Nephron (organoid): ENCODE measurements at regions not wholly inside any gene's neighbourhood (a gene's known extent, or its start where the extent isn't known, plus 50 kb on each side); places are given as distances from the start of the nearest gene placed in this dataset.

ENCODE experiments used
- H3K27ac Mint-ChIP-seq, 3 experiments: 2 replicates each; pipeline ENCODE4 v1.8.0; 2020; ENCODE audit warnings: mixed read lengths in 3 of 3, mild to moderate bottlenecking in 2 of 3, moderate library complexity in 1 of 3
- H3K27me3 Mint-ChIP-seq: 2 replicates; pipeline ENCODE4 v1.8.0; 2021; ENCODE audit warnings: low read depth, mild to moderate bottlenecking, moderate library complexity, mixed read lengths
- H3K36me3 Mint-ChIP-seq: 2 replicates; pipeline ENCODE4 v1.8.0; 2020; ENCODE audit warnings: low read depth, mixed read lengths
- H3K4me1 Mint-ChIP-seq: 2 replicates; pipeline ENCODE4 v1.8.0; 2020; ENCODE audit warnings: mixed read lengths
- H3K4me3 Mint-ChIP-seq, 3 experiments: 2 replicates each; pipeline ENCODE4 v1.8.0; 2020; ENCODE audit warnings: mild to moderate bottlenecking in 3 of 3, mixed read lengths in 3 of 3, moderate library complexity in 2 of 3
- H3K9me3 Mint-ChIP-seq: 2 replicates; pipeline ENCODE4 v1.8.0; 2020; ENCODE audit warnings: mixed read lengths
- CTCF ChIP-seq, 3 experiments: fragments of 200-600 bp; sonication (generic); IDR thresholded peaks; one replicate each; pipeline ENCODE4 v1.5.0; 2021; ENCODE audit warnings: antibody characterized with exemption in 3 of 3; ENCODE audit not compliant: unreplicated experiment in 3 of 3

GRCh38 chr4:36394352-36394903 lies 113.0 kb downstream of the DTHD1 start:
- H3K27ac Mint-ChIP-seq: no peak overlapping the region
- no peaks in the 10 kb centered on the region for H3K4me1 Mint-ChIP-seq

GRCh38 chr4:36399762-36400353 lies 118.4 kb downstream of the DTHD1 start:
- H3K36me3 Mint-ChIP-seq: no peaks in the 10 kb centered on the region

More at GRCh38 chr4:36394352-36394903, 113.0 kb downstream of the DTHD1 start:
- no peak for TF ChIP-seq CTCF (IDR thresholded peaks at IDR 0.05; ENCODE audit: unreplicated experiment in 3 of 3)
- Mint-ChIP-seq H3K36me3 (no peaks in the 10 kb centered on the region), H3K9me3 (no peaks in the 10 kb centered on the region), H3K4me3 (no peak overlapping the region), H3K27me3 (no peaks in the 10 kb centered on the region)

GRCh38 chr4:36402008-36402758 lies 120.8 kb downstream of the DTHD1 start:
- H3K27me3 Mint-ChIP-seq: peaks cover 6% of the 10 kb centered on the region
- no peak for TF ChIP-seq CTCF (IDR thresholded peaks at IDR 0.05; ENCODE audit: unreplicated experiment in 3 of 3)
- no peak overlapping the region for H3K4me3 Mint-ChIP-seq
- no peaks in the 10 kb centered on the region for H3K36me3 Mint-ChIP-seq
- no peaks in the 10 kb centered on the region for H3K4me1 Mint-ChIP-seq
- no peaks in the 10 kb centered on the region for H3K9me3 Mint-ChIP-seq
- no peak overlapping the region for H3K27ac Mint-ChIP-seq

More at GRCh38 chr4:36399762-36400353, 118.4 kb downstream of the DTHD1 start:
- Mint-ChIP-seq H3K9me3 (no peaks in the 10 kb centered on the region), H3K27ac (no peak overlapping the region), H3K4me1 (no peaks in the 10 kb centered on the region), H3K27me3 (peaks cover 5% of the 10 kb centered on the region), H3K4me3 (no peak overlapping the region)
- peak; percentile 47 to 68 (median 59) for TF ChIP-seq CTCF (IDR thresholded peaks at IDR 0.05; ENCODE audit: unreplicated experiment in 3 of 3)

GRCh38 chr4:36411338-36411737 lies 129.9 kb downstream of the DTHD1 start:
- TF ChIP-seq CTCF (IDR thresholded peaks at IDR 0.05; ENCODE audit: unreplicated experiment in 3 of 3): no peak
- no peak overlapping the region for H3K27ac Mint-ChIP-seq
- H3K9me3 Mint-ChIP-seq: no peaks in the 10 kb centered on the region
- no peaks in the 10 kb centered on the region for H3K4me1 Mint-ChIP-seq
- H3K4me3 Mint-ChIP-seq: no peak overlapping the region
- H3K27me3 Mint-ChIP-seq: peaks cover 9% of the 10 kb centered on the region
- H3K36me3 Mint-ChIP-seq: no peaks in the 10 kb centered on the region

- H3K36me3 Mint-ChIP-seq: no peaks in the 10 kb centered on the region
- peaks cover 6% of the 10 kb centered on the region for H3K27me3 Mint-ChIP-seq
- no peak overlapping the region for H3K27ac Mint-ChIP-seq
- no peaks in the 10 kb centered on the region for H3K9me3 Mint-ChIP-seq
- H3K4me3 Mint-ChIP-seq: no peak overlapping the region
- peak; percentile 43 to 53 (median 48) for TF ChIP-seq CTCF (IDR thresholded peaks at IDR 0.05; ENCODE audit: unreplicated experiment in 3 of 3)
- no peaks in the 10 kb centered on the region for H3K4me1 Mint-ChIP-seq
These were observed 132.8 kb downstream of the DTHD1 start for GRCh38 chr4:36414248-36414647.
